Stomach smooth muscle (tissue), 2 donors: ENCODE measurements at regions not wholly inside any gene's neighbourhood (a gene's known extent, or its start where the extent isn't known, plus 50 kb on each side); places are given as distances from the start of the nearest gene placed in this dataset.

Experiments used
- H3K27ac ChIP-seq: one replicate; pipeline ENCODE4 v1.7.0; 2013; ENCODE audit warnings: mild to moderate bottlenecking, low read length, inconsistent platforms
- H3K27me3 ChIP-seq, 2 donors: one replicate each; pipeline ENCODE4 v1.7.0; 2013; ENCODE audit warnings: low read length in 2 of 2; ENCODE audit not compliant: insufficient read depth in 2 of 2, control insufficient read depth in 1 of 2
- H3K36me3 ChIP-seq, 2 donors: one replicate each; pipeline ENCODE4 v1.7.0; 2013; ENCODE audit warnings: low read length in 2 of 2; ENCODE audit not compliant: control insufficient read depth in 2 of 2, insufficient read depth in 2 of 2
- H3K4me1 ChIP-seq: one replicate; pipeline ENCODE4 v1.7.0; 2013; ENCODE audit warnings: low read length; ENCODE audit not compliant: control insufficient read depth, insufficient read depth
- H3K4me3 ChIP-seq, 2 donors: one replicate each; pipeline ENCODE4 v1.7.0; 2013; ENCODE audit warnings: low read length in 2 of 2
- H3K9ac ChIP-seq, 2 donors: one replicate each; pipeline ENCODE4 v1.7.0; 2013; ENCODE audit warnings: low read length in 2 of 2, mild to moderate bottlenecking in 1 of 2
- H3K9me3 ChIP-seq, 2 donors: one replicate each; pipeline ENCODE4 v1.7.0; 2013; ENCODE audit warnings: low read length in 2 of 2; ENCODE audit not compliant: control insufficient read depth in 2 of 2
- donor health status: healthy.
- donor health status: Pancreatic carcinoma.

DNA sequence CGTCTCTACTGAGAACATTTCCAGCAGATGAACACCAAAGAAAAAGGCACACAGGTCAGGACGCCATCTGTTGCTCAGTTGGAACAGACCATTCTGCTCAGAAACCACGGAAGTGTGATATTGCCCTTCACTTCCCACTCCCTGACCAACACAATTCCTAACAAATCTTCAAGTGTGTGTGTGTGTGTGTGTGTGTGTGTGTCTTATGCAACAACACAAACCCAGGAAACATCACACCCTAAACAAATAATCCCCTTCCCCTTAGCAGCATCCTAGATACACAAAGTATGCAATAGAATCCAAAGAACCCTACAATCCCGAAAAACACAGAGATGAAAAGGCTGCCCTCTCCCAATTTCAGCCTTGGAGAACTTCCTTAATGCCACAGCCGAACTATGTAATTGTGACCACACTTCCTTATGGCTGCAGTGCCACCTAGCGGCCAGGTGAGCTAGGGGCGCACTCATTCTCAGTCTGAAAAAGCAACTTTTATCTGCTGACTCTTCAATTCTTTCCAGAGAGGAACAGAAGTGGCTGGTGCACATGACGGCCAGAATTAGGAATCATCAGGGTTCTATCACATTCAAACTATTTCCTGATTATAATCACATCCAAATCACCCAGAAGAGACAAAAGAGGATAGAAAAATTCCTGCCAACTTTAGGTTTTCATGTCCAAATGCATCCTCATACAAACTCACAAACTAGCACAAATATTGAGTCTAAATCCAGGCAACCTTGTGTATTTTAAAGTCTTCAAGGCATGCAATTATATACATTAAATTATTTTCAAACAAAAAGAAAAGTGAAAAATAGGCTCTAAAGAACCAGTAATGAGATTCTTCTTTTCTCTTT, 164.9 kb downstream of the DHX15 start:
- no peak overlapping the region for H3K9ac ChIP-seq
- H3K4me1 ChIP-seq: no peaks in the 10 kb centered on the region
- H3K4me3 ChIP-seq: no peak overlapping the region
- no peaks in the 10 kb centered on the region for H3K27me3 ChIP-seq
- H3K27ac ChIP-seq: no peak overlapping the region
- no peaks in the 10 kb centered on the region for H3K9me3 ChIP-seq
- H3K36me3 ChIP-seq: no peaks in the 10 kb centered on the region

- no peaks in the 10 kb centered on the region for H3K9me3 ChIP-seq
- H3K9ac ChIP-seq: no peak overlapping the region
These were observed 167.1 kb downstream of the DHX15 start for GRCh38 chr4:24417206-24417605.

GRCh38 chr4:24416293-24416692, 168.1 kb downstream of the DHX15 start:
- H3K9me3 ChIP-seq: no peaks in the 10 kb centered on the region
- H3K4me1 ChIP-seq: no peaks in the 10 kb centered on the region
- no peak overlapping the region for H3K27ac ChIP-seq
- H3K36me3 ChIP-seq: no peaks in the 10 kb centered on the region
- no peak overlapping the region for H3K9ac ChIP-seq
- no peaks in the 10 kb centered on the region for H3K27me3 ChIP-seq
- no peak overlapping the region for H3K4me3 ChIP-seq

More at GRCh38 chr4:24417206-24417605, 167.1 kb downstream of the DHX15 start:
- no peaks in the 10 kb centered on the region for H3K4me1 ChIP-seq
- H3K36me3 ChIP-seq: no peaks in the 10 kb centered on the region
- no peak overlapping the region for H3K4me3 ChIP-seq
- no peaks in the 10 kb centered on the region for H3K27me3 ChIP-seq
- H3K27ac ChIP-seq: no peak overlapping the region

- no peak overlapping the region for H3K9ac ChIP-seq
- no peaks in the 10 kb centered on the region for H3K27me3 ChIP-seq
- no peaks in the 10 kb centered on the region for H3K36me3 ChIP-seq
- H3K27ac ChIP-seq: no peak overlapping the region
- H3K4me3 ChIP-seq: no peak overlapping the region
- no peaks in the 10 kb centered on the region for H3K4me1 ChIP-seq
- H3K9me3 ChIP-seq: no peaks in the 10 kb centered on the region
These were observed 171.0 kb downstream of the DHX15 start for GRCh38 chr4:24413311-24413784.

DNA sequence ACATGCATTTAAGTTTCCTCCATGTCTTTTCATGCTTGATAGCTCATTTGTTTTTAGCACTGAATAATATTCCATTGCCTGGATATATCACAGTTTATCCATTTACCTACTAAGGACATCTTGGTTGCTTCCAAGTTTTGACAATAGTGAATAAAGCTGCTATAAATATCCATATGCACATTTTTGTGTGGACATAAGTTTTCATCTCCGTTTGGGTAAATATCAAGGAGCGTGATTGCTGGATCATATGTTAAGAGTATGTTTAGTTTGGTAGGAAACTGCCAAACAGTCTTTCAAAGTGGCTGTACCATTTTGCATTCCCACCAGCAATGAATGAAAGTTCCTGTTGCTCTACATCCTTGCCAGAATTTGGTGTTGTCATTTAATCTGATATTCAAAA, 172.5 kb downstream of the DHX15 start:
- Histone ChIP-seq H3K9me3 (no peaks in the 10 kb centered on the region), H3K4me3 (no peak overlapping the region), H3K27ac (no peak overlapping the region), H3K27me3 (no peaks in the 10 kb centered on the region), H3K36me3 (no peaks in the 10 kb centered on the region), H3K9ac (no peak overlapping the region), H3K4me1 (no peaks in the 10 kb centered on the region)

DNA sequence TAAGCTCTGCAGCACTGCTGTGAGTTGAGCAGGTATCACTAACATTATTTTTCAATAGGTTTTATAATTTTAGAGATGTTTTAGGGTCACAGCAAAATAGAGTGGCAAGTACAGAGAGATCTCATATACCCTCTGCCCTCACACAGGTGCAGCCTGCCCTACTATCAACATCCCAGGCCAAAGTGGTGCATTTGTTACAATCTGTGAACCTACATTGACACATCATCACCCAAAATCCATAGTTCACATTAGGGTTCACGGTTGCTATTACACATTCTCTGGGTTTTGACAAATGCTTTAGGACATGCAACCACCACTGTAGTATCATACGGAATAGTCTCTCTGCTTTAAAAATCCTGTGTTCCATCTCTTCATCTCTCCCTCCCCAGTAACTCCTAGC, 173.1 kb downstream of the DHX15 start:
- no peaks in the 10 kb centered on the region for H3K36me3 ChIP-seq
- no peaks in the 10 kb centered on the region for H3K27me3 ChIP-seq
- no peaks in the 10 kb centered on the region for H3K9me3 ChIP-seq
- no peaks in the 10 kb centered on the region for H3K4me1 ChIP-seq
- H3K27ac ChIP-seq: no peak overlapping the region
- H3K4me3 ChIP-seq: no peak overlapping the region
- H3K9ac ChIP-seq: no peak overlapping the region

DNA sequence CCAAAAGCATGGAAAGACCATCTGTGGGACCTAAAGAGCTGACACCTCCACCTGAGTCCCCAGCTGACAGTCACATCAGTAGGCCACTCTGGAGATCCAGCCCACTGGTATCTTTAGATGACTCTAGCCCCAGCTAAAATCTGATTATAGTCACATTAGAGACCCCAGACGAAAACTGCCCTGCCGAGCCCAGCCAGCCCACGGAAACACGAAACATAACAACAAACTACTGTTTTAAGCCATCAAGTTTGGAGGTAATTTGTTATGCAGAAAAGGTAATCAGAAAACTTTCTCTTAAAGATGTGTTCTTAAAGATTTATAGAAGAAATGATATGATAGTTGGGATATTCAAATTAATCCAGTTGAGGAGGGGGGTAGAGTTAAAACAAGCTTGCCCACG, 175.7 kb downstream of the DHX15 start:
- Histone ChIP-seq H3K27ac (no peak overlapping the region), H3K4me1 (no peaks in the 10 kb centered on the region), H3K4me3 (no peak overlapping the region), H3K27me3 (no peaks in the 10 kb centered on the region), H3K9ac (no peak overlapping the region), H3K9me3 (no peaks in the 10 kb centered on the region), H3K36me3 (no peaks in the 10 kb centered on the region)

DNA sequence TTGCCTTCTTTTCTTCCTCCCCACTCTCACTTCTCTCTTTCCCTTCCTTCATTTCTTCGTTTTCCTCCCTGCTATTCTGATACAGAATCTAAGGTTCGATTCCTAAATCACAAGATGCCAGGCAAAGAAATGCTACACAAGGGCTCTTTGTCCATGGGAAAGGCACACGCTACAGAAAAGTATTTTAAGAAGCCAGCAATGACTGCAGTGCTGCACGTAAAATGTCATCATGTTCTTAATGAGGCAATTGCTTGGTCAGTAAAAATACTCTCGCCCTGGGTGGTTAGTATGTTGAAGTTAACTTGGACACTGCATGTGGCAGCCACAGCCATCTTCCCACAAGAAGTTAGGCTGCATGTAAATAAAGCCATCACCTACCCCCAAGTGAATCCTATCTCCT, 178.4 kb downstream of the DHX15 start:
- no peaks in the 10 kb centered on the region for H3K4me1 ChIP-seq
- no peaks in the 10 kb centered on the region for H3K9me3 ChIP-seq
- no peak overlapping the region for H3K4me3 ChIP-seq
- no peak overlapping the region for H3K9ac ChIP-seq
- no peak overlapping the region for H3K27ac ChIP-seq
- no peaks in the 10 kb centered on the region for H3K36me3 ChIP-seq
- no peaks in the 10 kb centered on the region for H3K27me3 ChIP-seq

DNA sequence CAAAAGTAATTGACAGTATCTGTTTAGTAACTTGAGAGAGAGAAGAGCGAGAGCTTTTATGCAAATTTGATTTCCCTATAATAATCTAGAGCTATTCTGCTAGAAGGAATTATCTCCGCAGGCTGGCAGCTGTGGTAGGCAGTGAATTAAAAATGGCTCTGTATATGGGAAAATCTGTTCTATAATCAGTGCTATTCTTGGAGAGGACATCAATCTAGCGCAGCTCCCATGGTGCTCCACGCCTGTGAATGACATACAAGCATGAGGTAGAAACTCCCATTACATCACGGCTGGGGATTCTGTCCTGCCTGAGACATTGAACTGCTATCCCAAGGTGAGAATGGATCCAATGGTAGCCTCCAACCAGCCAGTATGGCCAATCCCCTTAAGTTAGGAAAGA, 179.0 kb downstream of the DHX15 start:
- Histone ChIP-seq H3K27ac (no peak overlapping the region), H3K36me3 (no peaks in the 10 kb centered on the region), H3K4me1 (no peaks in the 10 kb centered on the region)

GRCh38 chr4:24404281-24404680, 180.1 kb downstream of the DHX15 start:
- no peaks in the 10 kb centered on the region for H3K27me3 ChIP-seq
- no peaks in the 10 kb centered on the region for H3K4me1 ChIP-seq
- no peak overlapping the region for H3K4me3 ChIP-seq
- H3K36me3 ChIP-seq: no peaks in the 10 kb centered on the region
- no peak overlapping the region for H3K27ac ChIP-seq
- no peaks in the 10 kb centered on the region for H3K9me3 ChIP-seq
- H3K9ac ChIP-seq: no peak overlapping the region

More for the DNA sequence above, 179.0 kb downstream of the DHX15 start:
- Histone ChIP-seq H3K9ac (no peak overlapping the region), H3K9me3 (no peaks in the 10 kb centered on the region), H3K27me3 (no peaks in the 10 kb centered on the region), H3K4me3 (no peak overlapping the region)

DNA sequence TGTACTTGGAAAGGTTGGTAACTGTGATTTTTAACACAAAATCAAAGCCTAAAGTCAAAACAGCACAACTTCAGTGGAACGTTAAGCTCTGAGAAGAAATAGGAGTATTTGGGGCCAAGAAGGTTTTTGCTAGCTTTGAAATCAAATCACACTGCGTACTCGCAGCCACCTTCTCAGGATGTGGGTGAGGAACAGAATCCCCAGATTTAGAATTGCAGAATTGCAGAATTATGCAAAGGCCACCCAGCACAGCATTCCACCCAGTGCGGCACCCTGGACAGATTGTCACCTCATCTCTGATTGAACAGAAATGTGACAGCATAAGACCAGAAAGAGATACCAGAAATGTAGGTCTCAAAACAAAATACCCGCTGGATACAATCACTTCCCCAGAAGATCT, 181.1 kb downstream of the DHX15 start:
- no peak overlapping the region for H3K27ac ChIP-seq
- no peaks in the 10 kb centered on the region for H3K27me3 ChIP-seq
- no peaks in the 10 kb centered on the region for H3K4me1 ChIP-seq
- no peaks in the 10 kb centered on the region for H3K36me3 ChIP-seq
- H3K4me3 ChIP-seq: no peak overlapping the region
- no peaks in the 10 kb centered on the region for H3K9me3 ChIP-seq
- H3K9ac ChIP-seq: no peak overlapping the region
